GM12878 (cell line): ENCODE measurements at regions not wholly inside any gene's neighbourhood (a gene's known extent, or its start where the extent isn't known, plus 50 kb on each side); places are given as distances from the start of the nearest gene placed in this dataset.

Source experiments
- ATAC-seq: fragments of 200-7000 bp; cut with Tn5 transposase; 3 replicates; pipeline ENCODE4 v1.9.1; 2020; ENCODE audit warnings: mild to moderate bottlenecking, moderate library complexity
- BruUV-seq: library from RNA; stranded (reverse); fragments of 400-500 nt; replicated peaks from 2 replicates; lab custom pipeline; 2021; lab: Mats Ljungman, UMichigan
- CTCF ChIA-PET: fragments of 300-600 bp; sonication (Branson Sonifier 250); formaldehyde crosslinking; extraction: SDS; loops from one replicate; lab custom pipeline; 2021; ENCODE audit warnings: inconsistent platforms; lab: Yijun Ruan, JAX
- POLR2A ChIA-PET: fragments of 350-600 bp; formaldehyde crosslinking; extraction: SDS; loops from one replicate; lab custom pipeline; 2021; ENCODE audit warnings: inconsistent platforms; lab: Charles Lee
- RAD21 ChIA-PET: fragments of 300-600 bp; sonication (Branson Sonifier 250); formaldehyde crosslinking; loops from one replicate; lab custom pipeline; 2023; ENCODE audit warnings: antibody characterized with exemption; ENCODE audit not compliant: unreplicated experiment; lab: Charles Lee
- SMC1A ChIA-PET: fragments of 300-600 bp; sonication (Branson Sonifier 250); formaldehyde crosslinking; loops from one replicate; lab custom pipeline; 2023; ENCODE audit not compliant: unreplicated experiment, uncharacterized antibody; lab: Charles Lee
- DNase-seq: peaks from one replicate; pipeline ENCODE4 v3.0.0-alpha.2; 2011; ENCODE audit warnings: low read depth, low spot score
- FAIRE-seq: peaks from 3 replicates; lab custom pipeline; 2011; peaks lifted over from hg19 to GRCh38; lab: Jason Lieb, UNC
- H2AFZ ChIP-seq: 2 replicates; pipeline ENCODE4 v1.6.0; 2011; ENCODE audit warnings: low read depth, low read length, control low read depth; ENCODE audit not compliant: control insufficient read depth
- H3K27ac ChIP-seq: 2 replicates; pipeline ENCODE4 v1.5.1; 2011; ENCODE audit warnings: control low read depth; ENCODE audit not compliant: control insufficient read depth, insufficient read depth
- H3K27me3 ChIP-seq, 2 experiments: replicated peaks in 1 of 2; 2 replicates each; pipeline versions ENCODE4 v1.6.0 to v1.6.1; 2011; ENCODE audit warnings: low read length in 1 of 2; ENCODE audit not compliant: control insufficient read depth in 2 of 2, insufficient read depth in 2 of 2
- H3K36me3 ChIP-seq, 2 experiments: 2 replicates each; pipeline ENCODE4 v1.5.1; 2011; ENCODE audit warnings: low read length in 1 of 2; ENCODE audit not compliant: control insufficient read depth in 2 of 2, insufficient read depth in 2 of 2
- H3K4me1 ChIP-seq: 2 replicates; pipeline ENCODE4 v1.6.1; 2011; ENCODE audit warnings: mild to moderate bottlenecking, low read length, moderate library complexity, mixed read lengths; ENCODE audit not compliant: control insufficient read depth, insufficient read depth
- H3K4me2 ChIP-seq: 2 replicates; pipeline ENCODE4 v1.6.0; 2011; ENCODE audit warnings: control low read depth; ENCODE audit not compliant: control insufficient read depth, insufficient read depth
- H3K4me3 ChIP-seq: fragments of 200-600 bp; sonication (generic); 2 replicates; pipeline ENCODE4 v1.5.1; 2016
- H3K79me2 ChIP-seq: 2 replicates; pipeline ENCODE4 v1.6.0; 2011; ENCODE audit warnings: low read length; ENCODE audit not compliant: control insufficient read depth, insufficient read depth
- H3K9ac ChIP-seq: 2 replicates; pipeline ENCODE4 v1.8.0; 2011; ENCODE audit warnings: low read length, control low read depth, mixed read lengths; ENCODE audit not compliant: control insufficient read depth, insufficient read depth
- H3K9me3 ChIP-seq: replicated peaks from 3 replicates; pipeline ENCODE4 v1.5.1; 2011; ENCODE audit warnings: mild to moderate bottlenecking, low read length; ENCODE audit not compliant: control insufficient read depth, insufficient read depth
- H4K20me1 ChIP-seq: 2 replicates; pipeline ENCODE4 v1.6.0; 2011; ENCODE audit not compliant: control insufficient read depth, insufficient read depth
- BRCA1 ChIP-seq: IDR thresholded peaks from 2 replicates; pipeline ENCODE4 v1.6.1; 2011; ENCODE audit warnings: low read depth, low read length, improper control_type of control experiment
- CREB1 ChIP-seq: IDR thresholded peaks from 2 replicates; pipeline ENCODE4 v1.6.1; 2012; ENCODE audit warnings: low read depth, mild to moderate bottlenecking, inconsistent platforms
- EED ChIP-seq: sonication (generic); IDR thresholded peaks from 2 replicates; pipeline ENCODE4 v1.6.1; 2016; ENCODE audit warnings: antibody characterized with exemption, low read depth
- ELK1 ChIP-seq: IDR thresholded peaks from 2 replicates; pipeline ENCODE4 v1.6.1; 2012; ENCODE audit warnings: low read depth, low read length, improper control_type of control experiment
- FOS ChIP-seq: IDR thresholded peaks from 3 replicates; pipeline ENCODE4 v1.6.1; 2011; ENCODE audit warnings: borderline replicate concordance; ENCODE audit not compliant: insufficient read length; ENCODE audit errors: extremely low read depth
- KDM1A ChIP-seq: fragments of 200-600 bp; sonication (generic); IDR thresholded peaks from 2 replicates; pipeline ENCODE4 v1.6.1; 2016; ENCODE audit warnings: borderline replicate concordance
- MXI1 ChIP-seq: fragments of 150-350 bp; IDR thresholded peaks from 2 replicates; pipeline ENCODE4 v1.6.1; 2011; ENCODE audit warnings: low read depth, mild to moderate bottlenecking, inconsistent platforms, low read length, improper control_type of control experiment
- NBN ChIP-seq: fragments of 450-650 bp; IDR thresholded peaks from 2 replicates; pipeline ENCODE4 v1.6.1; 2016
- RUNX3 ChIP-seq: IDR thresholded peaks from 2 replicates; pipeline ENCODE4 v1.6.1; 2012; ENCODE audit warnings: low read length, inconsistent platforms
- ZBED1 ChIP-seq: IDR thresholded peaks from 2 replicates; pipeline ENCODE4 v1.6.1; 2016; ENCODE audit warnings: borderline replicate concordance
- ZBTB11 ChIP-seq: fragments of 450-650 bp; formaldehyde crosslinking; IDR thresholded peaks from 2 replicates; pipeline ENCODE4 v1.5.0; 2022; ENCODE audit warnings: mild to moderate bottlenecking, missing genetic modification characterization
- ZBTB40 ChIP-seq: fragments of 450-650 bp; IDR thresholded peaks from 2 replicates; pipeline ENCODE4 v1.6.1; 2016; ENCODE audit warnings: mild to moderate bottlenecking, moderate library complexity, borderline replicate concordance
- WGBS: methylation state at CpG from one replicate; pipeline ENCODE4 v1.1.6; 2016; ENCODE audit warnings: low lambda C conversion rate; ENCODE audit not compliant: insufficient replicate concordance, insufficient coverage; ENCODE audit errors: missing lambda C conversion rate; 5-methylcytosine and 5-hydroxymethylcytosine counted together
- in situ Hi-C: fragments of 300-500 bp; cut with MboI; formaldehyde crosslinking; loops from 9 replicates; pipeline ENCODE4 v1.14.3; 2018; ENCODE audit warnings: mixed read lengths
- intact Hi-C: fragments of 100-400 bp; cut with micrococcal nuclease; formaldehyde crosslinking; loops from one replicate; pipeline ENCODE4 v1.14.2; 2022; ENCODE audit not compliant: unreplicated experiment

- ATAC-seq (no peak), FAIRE-seq (no peak), DNase-seq (no peak)
- no peaks in the 10 kb centered on the region for H4K20me1 ChIP-seq
- no peaks in the 10 kb centered on the region for H3K79me2 ChIP-seq
- BruUV-seq = no TSS peak
- in situ Hi-C loops (loop anchor here (10.0 kb wide), 1 partner anchor 510 kb away; no protein-coding TSS in a partner anchor), intact Hi-C loops (loop anchor here (5.0 to 10.0 kb wide), 2 partner anchors 257 to 640 kb away; no protein-coding TSS in a partner anchor)
- peaks cover 0 to 4% of the 10 kb centered on the region in 2 experiments; a peak in 1 of 4 replicates for H3K27me3 ChIP-seq
- ChIA-PET CTCF (interaction anchor here (1.6 kb wide), 1 partner anchor 8 kb away, joined by 5 read pairs; no protein-coding TSS in a partner anchor), SMC1A (interaction anchor here (0.7 kb wide), 1 partner anchor 534 kb away, joined by 4 read pairs; no protein-coding TSS in a partner anchor), POLR2A (no interaction called here), RAD21 (interaction anchor here (1.2 kb wide), 1 partner anchor 259 kb away, joined by 4 read pairs; no protein-coding TSS in a partner anchor)
- no peaks in the 10 kb centered on the region for H3K4me1 ChIP-seq
- no peaks in the 10 kb centered on the region for H3K9me3 ChIP-seq
- no peak overlapping the region for H3K27ac ChIP-seq
- H3K9ac ChIP-seq = no peak overlapping the region
- WGBS = 8% methylated on average over 3 of the region's 3 CpGs
- no peak overlapping the region for H3K4me3 ChIP-seq
- no peak overlapping the region for H2AFZ ChIP-seq
- no peak overlapping the region for H3K4me2 ChIP-seq
- H3K36me3 ChIP-seq = no peaks in the 10 kb centered on the region
- TF ChIP-seq FOS = no peak
- no peak for TF ChIP-seq ELK1
- TF ChIP-seq ZBED1 = no peak
- no peak for TF ChIP-seq MXI1
- no peak for TF ChIP-seq ZBTB11 (CRISPR knock-in tag)
- TF ChIP-seq BRCA1 = no peak
- no peak for TF ChIP-seq CREB1
- TF ChIP-seq EED = no peak
- TF ChIP-seq KDM1A = no peak
- no peak for TF ChIP-seq NBN
- TF ChIP-seq ZBTB40 = no peak
- TF ChIP-seq RUNX3 = no peak
Measured at GRCh38 chr2:222054813-222055212, 244.0 kb downstream of the PAX3 start.
